K562 (cell line): ENCODE measurements at regions not wholly inside any gene's neighbourhood (a gene's known extent, or its start where the extent isn't known, plus 50 kb on each side); places are given as distances from the start of the nearest gene placed in this dataset.

Experiments
- ATAC-seq: fragments of 200-7000 bp; cut with Tn5 transposase; 3 replicates; pipeline ENCODE4 v1.9.1; 2020; ENCODE audit warnings: moderate library complexity
- BruUV-seq: library from RNA; stranded (reverse); fragments of 400-500 nt; replicated peaks from 2 replicates; lab custom pipeline; 2021; lab: Mats Ljungman, UMichigan
- CTCF ChIA-PET: fragments of 300-600 bp; formaldehyde crosslinking; extraction: SDS; loops from one replicate; lab custom pipeline; 2021; ENCODE audit warnings: low intra/inter-chr PET ratio; lab: Yijun Ruan, JAX
- POLR2A ChIA-PET: fragments of 300-600, 350-650 bp; sonication (Branson Sonifier 250); formaldehyde crosslinking; extraction: SDS; loops from one replicate; lab custom pipeline; 2021; ENCODE audit warnings: antibody characterized with exemption, inconsistent platforms; lab: Yijun Ruan, JAX
- DNase-seq, 4 experiments: peaks; one replicate each; pipeline versions ENCODE4 v3.0.0 to v3.0.0-alpha.2; 2011 to 2018; ENCODE audit warnings: low spot score in 3 of 4, mixed read lengths in 3 of 4; ENCODE audit errors: extremely low read depth in 1 of 4
- FAIRE-seq: peaks from 2 replicates; lab custom pipeline; 2011; peaks lifted over from hg19 to GRCh38; lab: Jason Lieb, UNC
- H2AFZ ChIP-seq: 2 replicates; pipeline ENCODE4 v1.6.0; 2011; ENCODE audit warnings: low read depth, low read length, control low read depth, inconsistent platforms
- H3K27ac ChIP-seq: fragments of 200-600 bp; 3 replicates; pipeline ENCODE4 v1.8.0; 2011; ENCODE audit warnings: low read depth, mild to moderate bottlenecking, control low read depth, inconsistent platforms, low read length, moderate library complexity, mixed read lengths; ENCODE audit errors: extremely low read depth
- H3K27me3 ChIP-seq, 2 experiments: fragments of 300-600 bp in 1 of 2; 2 replicates in 1 of 2; 3 replicates in 1 of 2; pipeline versions ENCODE4 v1.6.0 to v1.8.0; 2011; ENCODE audit warnings: inconsistent platforms in 2 of 2, low read length in 2 of 2, mild to moderate bottlenecking in 1 of 2, mixed read lengths in 1 of 2, moderate library complexity in 1 of 2; ENCODE audit not compliant: control insufficient read depth in 2 of 2, insufficient read depth in 2 of 2
- H3K36me3 ChIP-seq: fragments of 300-600 bp; 3 replicates; pipeline ENCODE4 v1.8.0; 2011; ENCODE audit warnings: mild to moderate bottlenecking, low read length, inconsistent platforms; ENCODE audit not compliant: control insufficient read depth, insufficient read depth
- H3K4me1 ChIP-seq, 2 experiments: fragments of 200-600 bp in 1 of 2; replicated peaks in 1 of 2; 2 replicates in 1 of 2; 3 replicates in 1 of 2; pipeline versions ENCODE4 v1.5.1 to v1.8.0; 2011; ENCODE audit warnings: inconsistent platforms in 2 of 2, low read length in 2 of 2, mild to moderate bottlenecking in 1 of 2, mixed read lengths in 1 of 2, moderate library complexity in 1 of 2; ENCODE audit not compliant: control insufficient read depth in 2 of 2, insufficient read depth in 2 of 2
- H3K4me2 ChIP-seq: 2 replicates; pipeline ENCODE4 v1.6.1; 2011; ENCODE audit warnings: low read length, control low read depth, inconsistent platforms, mixed read lengths; ENCODE audit not compliant: insufficient read depth
- H3K4me3 ChIP-seq: fragments of 200-600 bp; sonication (generic), shearing (Covaris generic); 2 replicates; pipeline ENCODE4 v1.5.1; 2016; ENCODE audit warnings: control low read depth, inconsistent platforms
- H3K79me2 ChIP-seq: fragments of 200-600 bp; 3 replicates; pipeline ENCODE4 v1.8.0; 2011; ENCODE audit warnings: low read length, inconsistent platforms; ENCODE audit not compliant: control insufficient read depth, insufficient read depth
- H3K9ac ChIP-seq, 2 experiments: 2 replicates each; pipeline versions ENCODE4 v1.6.0 to v1.6.1; 2011; ENCODE audit warnings: low read depth in 2 of 2, low read length in 2 of 2, control low read depth in 1 of 2, inconsistent platforms in 1 of 2, mild to moderate bottlenecking in 1 of 2, mixed read lengths in 1 of 2; ENCODE audit not compliant: insufficient read depth in 1 of 2
- H3K9me1 ChIP-seq: one replicate; pipeline ENCODE4 v1.6.0; 2011; ENCODE audit warnings: inconsistent platforms, mild to moderate bottlenecking, low read length, moderate library complexity; ENCODE audit not compliant: control insufficient read depth, insufficient read depth
- H3K9me3 ChIP-seq: replicated peaks from 2 replicates; pipeline ENCODE4 v1.5.1; 2011; ENCODE audit warnings: low read depth, low read length, inconsistent platforms; ENCODE audit not compliant: control insufficient read depth, insufficient read depth
- H4K20me1 ChIP-seq: replicated peaks from 2 replicates; pipeline ENCODE4 v1.6.1; 2011; ENCODE audit warnings: low read length, inconsistent platforms, mixed read lengths; ENCODE audit not compliant: control insufficient read depth, insufficient read depth
- ATF2 ChIP-seq: sonication (generic); formaldehyde crosslinking; IDR thresholded peaks from 2 replicates; pipeline ENCODE4 v1.8.1; 2022; ENCODE audit warnings: missing genetic modification reagents
- E2F4 ChIP-seq: sonication (generic); formaldehyde crosslinking; IDR thresholded peaks from 2 replicates; pipeline ENCODE4 v1.8.0; 2022; ENCODE audit warnings: mild to moderate bottlenecking, low read depth, missing genetic modification reagents
- EHMT2 ChIP-seq: fragments of 450-650 bp; IDR thresholded peaks from 2 replicates; pipeline ENCODE4 v1.6.1; 2018; ENCODE audit warnings: antibody characterized with exemption
- ETS2 ChIP-seq: IDR thresholded peaks from 2 replicates; pipeline ENCODE4 v1.6.1; 2016; ENCODE audit warnings: borderline replicate concordance, missing genetic modification characterization, mild to moderate bottlenecking, moderate library complexity, missing compliant biosample characterization; ENCODE audit not compliant: poor library complexity, severe bottlenecking
- FOXA1 ChIP-seq: fragments of 450-650 bp; IDR thresholded peaks from 2 replicates; pipeline ENCODE4 v1.6.1; 2016; ENCODE audit warnings: mild to moderate bottlenecking, borderline replicate concordance
- KHSRP ChIP-seq: fragments of 450-650 bp; IDR thresholded peaks from 2 replicates; pipeline ENCODE4 v1.6.1; 2017
- MNT ChIP-seq, 2 experiments: fragments of 450-650 bp; conservative IDR thresholded peaks; 2 replicates each; pipeline ENCODE4 v1.6.1; 2017; ENCODE audit warnings: mild to moderate bottlenecking in 2 of 2, moderate library complexity in 2 of 2
- MYNN ChIP-seq, 2 experiments: sonication (generic); formaldehyde crosslinking in 1 of 2; IDR thresholded peaks; 2 replicates each; pipeline versions ENCODE4 v1.5.0 to v1.6.1; 2016 to 2020; ENCODE audit warnings: antibody characterized with exemption in 1 of 2, missing genetic modification reagents in 1 of 2
- NFATC3 ChIP-seq: fragments of 450-650 bp; IDR thresholded peaks from 2 replicates; pipeline ENCODE4 v1.6.1; 2017; ENCODE audit warnings: mild to moderate bottlenecking
- RFX7 ChIP-seq: fragments of 250-450 bp; sonication (Bioruptor Pico); IDR thresholded peaks from 2 replicates; pipeline ENCODE4 v1.5.1; 2021; ENCODE audit warnings: mild to moderate bottlenecking
- SAP30 ChIP-seq: fragments of 200-600 bp; sonication (generic); IDR thresholded peaks from 2 replicates; pipeline ENCODE4 v1.6.1; 2012; ENCODE audit warnings: borderline replicate concordance, low read depth, mild to moderate bottlenecking, moderate library complexity, low read length, control low read depth, inconsistent platforms; ENCODE audit not compliant: insufficient read depth, poor library complexity, severe bottlenecking
- TBL1XR1 ChIP-seq, 2 experiments: IDR thresholded peaks; 2 replicates each; pipeline ENCODE4 v1.6.1; 2012; ENCODE audit warnings: improper control_type of control experiment in 2 of 2, low read length in 2 of 2, mild to moderate bottlenecking in 1 of 2
- TEAD2 ChIP-seq: fragments of 450-650 bp; IDR thresholded peaks from 2 replicates; pipeline ENCODE4 v1.6.1; 2016; ENCODE audit warnings: missing genetic modification characterization, control low read depth, missing compliant biosample characterization
- U2AF2 ChIP-seq: fragments of 200-400 bp; formaldehyde crosslinking; optimal IDR thresholded peaks from 2 replicates; pipeline ENCODE3; 2017; ENCODE audit warnings: low read depth, mild to moderate bottlenecking, low read length
- ZNF12 ChIP-seq: sonication (generic); formaldehyde crosslinking; IDR thresholded peaks from 2 replicates; pipeline ENCODE4 v1.4.0; 2020; ENCODE audit warnings: mild to moderate bottlenecking, missing genetic modification reagents
- ZNF165 ChIP-seq: fragments of 250-450 bp; sonication (Bioruptor Pico); IDR thresholded peaks from 2 replicates; pipeline ENCODE4 v1.4.0; 2020; ENCODE audit warnings: borderline replicate concordance
- ZNF197 ChIP-seq: fragments of 200-800 bp; sonication (Bioruptor generic); IDR thresholded peaks from 2 replicates; pipeline ENCODE4 v1.6.1; 2016; ENCODE audit warnings: low read depth, missing genetic modification characterization, missing compliant biosample characterization
- ZNF277 ChIP-seq: fragments of 250-450 bp; sonication (Bioruptor Pico); IDR thresholded peaks from 2 replicates; pipeline ENCODE4 v1.8.0; 2022; ENCODE audit warnings: inconsistent platforms, mild to moderate bottlenecking, moderate library complexity, borderline replicate concordance
- WGBS: fragments of 100-300 bp; shearing (Covaris generic); methylation state at CpG from one replicate; pipeline ENCODE4 v1.1.6; 2016; ENCODE audit warnings: low coverage, mixed read lengths; ENCODE audit not compliant: insufficient coverage; ENCODE audit errors: missing lambda C conversion rate; 5-methylcytosine and 5-hydroxymethylcytosine counted together
- in situ Hi-C: fragments of 300-500 bp; cut with MboI; formaldehyde crosslinking; loops from 4 replicates; pipeline ENCODE4 v1.15.0; 2018; ENCODE audit warnings: inconsistent platforms, mixed read lengths
- intact Hi-C: fragments of 100-400 bp; cut with micrococcal nuclease; formaldehyde crosslinking; loops from 2 replicates; pipeline ENCODE4 v1.14.2; 2022

- no peaks in the 10 kb centered on the region for H3K27me3 ChIP-seq
- no peak overlapping the region for H3K9ac ChIP-seq
- in situ Hi-C loops = no loop called here
- H3K79me2 ChIP-seq = no peaks in the 10 kb centered on the region
- ChIA-PET POLR2A (interaction anchor here (0.6 kb wide), 1 partner anchor 58 kb away, joined by 3 read pairs; no protein-coding TSS in a partner anchor), CTCF (no interaction called here)
- TF ChIP-seq ZNF277 (CRISPR knock-in tag) (no peak), NFATC3 (no peak), FOXA1 (no peak), MNT (conservative IDR thresholded peaks at IDR 0.05) (no peak), TEAD2 (tag) (no peak), EHMT2 (no peak), TBL1XR1 (IDR thresholded peaks at IDR 0.05; ENCODE audit: low read length in 2 of 2) (no peak), U2AF2 (no peak), SAP30 (no peak), E2F4 (no peak), ZNF197 (CRISPR knock-in tag) (no peak), ATF2 (CRISPR knock-in tag) (no peak), ETS2 (tag) (no peak), ZNF165 (no peak), KHSRP (no peak), RFX7 (CRISPR knock-in tag) (no peak), MYNN (IDR thresholded peaks at IDR 0.05) (no peak), MYNN (CRISPR knock-in tag; IDR thresholded peaks at IDR 0.05) (no peak), ZNF12 (CRISPR knock-in tag) (no peak)
- WGBS = 0% methylated on average over 3 of the region's 3 CpGs
- intact Hi-C loops = no loop called here
- DNase-seq (no peak), ATAC-seq (no peak), FAIRE-seq (no peak)
- BruUV-seq = no TSS peak
- no peaks in the 10 kb centered on the region for H3K36me3 ChIP-seq
- H2AFZ ChIP-seq = no peak overlapping the region
- no peak overlapping the region for H3K4me2 ChIP-seq
- H3K4me1 ChIP-seq = no peaks in the 10 kb centered on the region
- H3K9me1 ChIP-seq = no peaks in the 10 kb centered on the region
- H3K27ac ChIP-seq = no peak overlapping the region
- no peaks in the 10 kb centered on the region for H4K20me1 ChIP-seq
- no peaks in the 10 kb centered on the region for H3K9me3 ChIP-seq
- no peak overlapping the region for H3K4me3 ChIP-seq
These were observed 196.0 kb upstream of the CPHXL start for GRCh38 chr16:75922250-75922649.
